ENCODE measurements at regions not wholly inside any gene's neighbourhood (a gene's known extent, or its start where the extent isn't known, plus 50 kb on each side); places are given as distances from the start of the nearest gene placed in this dataset.

DNA sequence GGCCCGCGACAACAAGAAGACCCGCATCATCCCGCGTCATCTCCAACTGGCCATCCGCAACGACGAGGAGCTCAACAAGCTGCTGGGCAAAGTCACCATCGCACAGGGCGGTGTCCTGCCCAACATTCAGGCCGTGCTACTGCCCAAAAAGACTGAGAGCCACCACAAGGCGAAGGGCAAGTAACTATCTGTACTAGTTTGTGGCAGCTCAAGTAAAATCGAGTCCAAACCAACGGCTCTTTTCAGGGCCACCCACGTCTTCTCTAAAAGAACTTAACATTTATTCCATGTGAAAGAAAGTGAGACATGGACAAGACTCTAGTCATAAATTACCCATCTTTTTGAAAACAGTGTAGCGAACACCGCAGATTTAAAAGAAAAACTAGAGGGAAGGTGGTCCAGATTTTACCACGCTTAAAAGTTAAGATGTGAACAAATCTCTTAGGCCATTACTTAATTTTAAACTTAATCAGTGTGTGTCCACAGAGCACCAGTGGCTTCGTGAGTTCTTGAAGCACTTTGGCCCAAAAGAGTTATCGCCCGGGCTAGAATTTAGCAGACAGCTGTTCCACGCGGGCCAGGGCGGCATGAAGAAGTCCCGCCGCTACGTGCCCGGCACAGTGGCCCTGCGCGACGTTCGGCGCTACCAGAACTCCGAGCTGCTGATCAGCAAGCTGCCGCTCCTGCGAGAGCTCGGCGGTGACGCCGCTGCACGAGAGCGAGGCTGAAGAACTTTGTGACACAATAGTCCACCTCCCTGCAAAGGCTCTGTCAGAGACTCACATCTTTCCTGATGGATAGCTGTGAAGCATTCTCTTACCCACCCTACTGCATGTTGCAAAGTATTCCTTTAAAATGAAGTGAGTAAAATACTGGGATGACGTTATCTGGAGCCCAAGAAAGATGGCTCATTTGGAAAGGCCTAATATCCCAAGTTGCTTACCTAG, 113.9 kb upstream of the PRSS16 start:
- DNase-seq (ENCODE audit: low read depth) = peak; percentile 75
- H3K4me3 ChIP-seq (replicated peaks; ENCODE audit: low read depth, low read length) = peak overlapping the region; percentile 66
- TF ChIP-seq, protein P1, sequence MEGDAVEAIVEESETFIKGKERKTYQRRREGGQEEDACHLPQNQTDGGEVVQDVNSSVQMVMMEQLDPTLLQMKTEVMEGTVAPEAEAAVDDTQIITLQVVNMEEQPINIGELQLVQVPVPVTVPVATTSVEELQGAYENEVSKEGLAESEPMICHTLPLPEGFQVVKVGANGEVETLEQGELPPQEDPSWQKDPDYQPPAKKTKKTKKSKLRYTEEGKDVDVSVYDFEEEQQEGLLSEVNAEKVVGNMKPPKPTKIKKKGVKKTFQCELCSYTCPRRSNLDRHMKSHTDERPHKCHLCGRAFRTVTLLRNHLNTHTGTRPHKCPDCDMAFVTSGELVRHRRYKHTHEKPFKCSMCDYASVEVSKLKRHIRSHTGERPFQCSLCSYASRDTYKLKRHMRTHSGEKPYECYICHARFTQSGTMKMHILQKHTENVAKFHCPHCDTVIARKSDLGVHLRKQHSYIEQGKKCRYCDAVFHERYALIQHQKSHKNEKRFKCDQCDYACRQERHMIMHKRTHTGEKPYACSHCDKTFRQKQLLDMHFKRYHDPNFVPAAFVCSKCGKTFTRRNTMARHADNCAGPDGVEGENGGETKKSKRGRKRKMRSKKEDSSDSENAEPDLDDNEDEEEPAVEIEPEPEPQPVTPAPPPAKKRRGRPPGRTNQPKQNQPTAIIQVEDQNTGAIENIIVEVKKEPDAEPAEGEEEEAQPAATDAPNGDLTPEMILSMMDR (IDR thresholded peaks at IDR 0.05; ENCODE audit: low read length, missing control alignments) = no peak

DNA sequence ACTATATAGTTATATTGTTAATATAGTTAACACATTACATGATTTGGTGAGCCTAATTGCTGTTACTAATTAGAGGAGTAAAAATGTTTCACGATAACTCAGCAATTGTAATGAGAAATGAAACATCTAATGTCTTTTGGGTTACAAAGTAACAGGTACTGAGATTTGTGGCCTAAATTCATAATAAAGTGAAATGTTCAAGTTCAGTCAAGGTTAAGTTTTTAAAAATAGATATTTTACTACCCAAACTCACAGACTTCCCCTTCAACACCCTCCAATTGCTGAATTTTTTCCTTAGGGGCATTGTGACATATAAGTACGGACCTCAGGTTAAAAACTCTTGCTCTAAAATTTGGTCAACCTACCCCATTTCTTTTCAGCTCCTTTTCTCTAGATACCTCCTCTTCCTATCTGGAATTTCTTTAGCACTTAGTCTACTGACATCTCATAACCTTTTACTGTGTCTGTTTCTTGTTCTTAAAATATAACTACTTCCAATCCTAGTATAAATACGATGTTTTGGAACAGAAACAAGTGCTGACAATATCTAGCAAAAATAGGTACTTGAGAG, 112.3 kb upstream of the PRSS16 start:
- TF ChIP-seq, protein P1 (IDR thresholded peaks at IDR 0.05; ENCODE audit: low read length, missing control alignments) = no peak
- H3K4me3 ChIP-seq (replicated peaks; ENCODE audit: low read depth, low read length) = no peak overlapping the region
- DNase-seq (ENCODE audit: low read depth) = no peak

GRCh38 chr6:27136077-27136644, 111.3 kb upstream of the PRSS16 start:
- no peak for DNase-seq (ENCODE audit: low read depth)
- TF ChIP-seq, protein P1 (IDR thresholded peaks at IDR 0.05; ENCODE audit: low read length, missing control alignments) = no peak
- no peak overlapping the region for H3K4me3 ChIP-seq (replicated peaks; ENCODE audit: low read depth, low read length)

- no peak overlapping the region for H3K4me3 ChIP-seq (replicated peaks; ENCODE audit: low read depth, low read length)
- TF ChIP-seq, protein P1 (IDR thresholded peaks at IDR 0.05; ENCODE audit: low read length, missing control alignments) = no peak
- no peak for DNase-seq (ENCODE audit: low read depth)
These were observed 110.3 kb upstream of the PRSS16 start for GRCh38 chr6:27136978-27137814.

- TF ChIP-seq, protein P1 (IDR thresholded peaks at IDR 0.05; ENCODE audit: low read length, missing control alignments) = no peak
- H3K4me3 ChIP-seq (replicated peaks; ENCODE audit: low read depth, low read length) = no peak overlapping the region
- DNase-seq (ENCODE audit: low read depth) = no peak
These were observed 109.1 kb upstream of the PRSS16 start for GRCh38 chr6:27138406-27138805.
